Trophoblast cell (in vitro differentiated cells and primary cell): ENCODE measurements at regions not wholly inside any gene's neighbourhood (a gene's known extent, or its start where the extent isn't known, plus 50 kb on each side); places are given as distances from the start of the nearest gene placed in this dataset.
"Not testable (repeated sequence)": the region's sequence is repeated elsewhere in the genome, so short reads cannot be mapped to it uniquely, and the experiment has no call there.

Experiments
- DNase-seq, 2 donors: peaks; one replicate each; pipeline ENCODE4 v3.0.0-alpha.2; 2016
- H2AFZ ChIP-seq: 2 replicates; pipeline ENCODE4 v1.6.1; 2013; ENCODE audit warnings: low read length, moderate library complexity, mild to moderate bottlenecking; ENCODE audit not compliant: insufficient read depth, poor library complexity
- H2AK5ac ChIP-seq: 2 replicates; pipeline ENCODE4 v1.6.1; 2013; ENCODE audit warnings: mild to moderate bottlenecking, low read length
- H2BK120ac ChIP-seq: 2 replicates; pipeline ENCODE4 v1.6.1; 2013; ENCODE audit warnings: low read length, mild to moderate bottlenecking, moderate library complexity; ENCODE audit not compliant: insufficient read depth, poor library complexity
- H2BK12ac ChIP-seq: 2 replicates; pipeline ENCODE4 v1.6.1; 2013; ENCODE audit warnings: mild to moderate bottlenecking, low read length, moderate library complexity
- H2BK5ac ChIP-seq: 2 replicates; pipeline ENCODE4 v1.6.1; 2013; ENCODE audit warnings: low read length, low read depth, moderate library complexity, mild to moderate bottlenecking; ENCODE audit not compliant: poor library complexity
- H3K14ac ChIP-seq: 2 replicates; pipeline ENCODE4 v1.6.1; 2013; ENCODE audit warnings: mild to moderate bottlenecking, low read length
- H3K18ac ChIP-seq: 2 replicates; pipeline ENCODE4 v1.6.1; 2013; ENCODE audit warnings: mild to moderate bottlenecking, low read length
- H3K23ac ChIP-seq: 2 replicates; pipeline ENCODE4 v1.6.1; 2013; ENCODE audit warnings: low read length
- H3K27ac ChIP-seq: 2 replicates; pipeline ENCODE4 v1.5.1; 2013; ENCODE audit warnings: low read depth, mild to moderate bottlenecking, inconsistent platforms, low read length, moderate library complexity
- H3K27me3 ChIP-seq: 2 replicates; pipeline ENCODE4 v1.6.1; 2013; ENCODE audit warnings: inconsistent platforms, mild to moderate bottlenecking, low read length, moderate library complexity; ENCODE audit not compliant: insufficient read depth
- H3K36me3 ChIP-seq, 2 experiments: 1 replicate in 1 of 2; 2 replicates in 1 of 2; pipeline ENCODE4 v1.6.1; 2013; ENCODE audit warnings: low read length in 2 of 2, mild to moderate bottlenecking in 2 of 2, moderate library complexity in 1 of 2; ENCODE audit not compliant: insufficient read depth in 2 of 2, control insufficient read depth in 1 of 2
- H3K4ac ChIP-seq: 2 replicates; pipeline ENCODE4 v1.6.1; 2013; ENCODE audit warnings: low read depth, mild to moderate bottlenecking, low read length, moderate library complexity
- H3K4me1 ChIP-seq, 2 experiments: 1 replicate in 1 of 2; 2 replicates in 1 of 2; pipeline ENCODE4 v1.6.1; 2013; ENCODE audit warnings: low read length in 2 of 2, mild to moderate bottlenecking in 2 of 2, moderate library complexity in 1 of 2; ENCODE audit not compliant: insufficient read depth in 2 of 2, control insufficient read depth in 1 of 2
- H3K4me2 ChIP-seq: 2 replicates; pipeline ENCODE4 v1.6.1; 2013; ENCODE audit warnings: inconsistent platforms, mild to moderate bottlenecking, low read length, moderate library complexity
- H3K4me3 ChIP-seq: 2 replicates; pipeline ENCODE4 v1.5.1; 2013; ENCODE audit warnings: mild to moderate bottlenecking, low read depth, low read length, inconsistent platforms
- H3K79me1 ChIP-seq: one replicate; pipeline ENCODE4 v1.6.1; 2013; ENCODE audit warnings: low read length
- H3K79me2 ChIP-seq: 2 replicates; pipeline ENCODE4 v1.6.1; 2013; ENCODE audit warnings: low read length, mild to moderate bottlenecking; ENCODE audit not compliant: control insufficient read depth, insufficient read depth, poor library complexity
- H3K9ac ChIP-seq: 2 replicates; pipeline ENCODE4 v1.6.1; 2013; ENCODE audit warnings: mild to moderate bottlenecking, low read length
- H3K9me3 ChIP-seq: 2 replicates; pipeline ENCODE4 v1.6.1; 2013; ENCODE audit warnings: low read depth, mild to moderate bottlenecking, control low read depth, inconsistent platforms, low read length; ENCODE audit not compliant: insufficient read depth
- H4K12ac ChIP-seq: 2 replicates; pipeline ENCODE4 v1.6.1; 2013; ENCODE audit warnings: low read depth, mild to moderate bottlenecking, low read length, moderate library complexity
- H4K8ac ChIP-seq: 2 replicates; pipeline ENCODE4 v1.6.1; 2013; ENCODE audit warnings: low read depth, mild to moderate bottlenecking, low read length, moderate library complexity
- H4K91ac ChIP-seq: one replicate; pipeline ENCODE4 v1.6.1; 2013; ENCODE audit warnings: low read depth, mild to moderate bottlenecking, low read length, moderate library complexity
- WGBS: extraction: QIAGEN DNeasy Blood & Tissue Kit; methylation state at CpG from one replicate; pipeline ENCODE4 v1.1.7; 2013; ENCODE audit warnings: missing lambda C conversion rate; ENCODE audit not compliant: insufficient read length, insufficient coverage; ENCODE audit errors: extremely low coverage; 5-methylcytosine and 5-hydroxymethylcytosine counted together

DNA sequence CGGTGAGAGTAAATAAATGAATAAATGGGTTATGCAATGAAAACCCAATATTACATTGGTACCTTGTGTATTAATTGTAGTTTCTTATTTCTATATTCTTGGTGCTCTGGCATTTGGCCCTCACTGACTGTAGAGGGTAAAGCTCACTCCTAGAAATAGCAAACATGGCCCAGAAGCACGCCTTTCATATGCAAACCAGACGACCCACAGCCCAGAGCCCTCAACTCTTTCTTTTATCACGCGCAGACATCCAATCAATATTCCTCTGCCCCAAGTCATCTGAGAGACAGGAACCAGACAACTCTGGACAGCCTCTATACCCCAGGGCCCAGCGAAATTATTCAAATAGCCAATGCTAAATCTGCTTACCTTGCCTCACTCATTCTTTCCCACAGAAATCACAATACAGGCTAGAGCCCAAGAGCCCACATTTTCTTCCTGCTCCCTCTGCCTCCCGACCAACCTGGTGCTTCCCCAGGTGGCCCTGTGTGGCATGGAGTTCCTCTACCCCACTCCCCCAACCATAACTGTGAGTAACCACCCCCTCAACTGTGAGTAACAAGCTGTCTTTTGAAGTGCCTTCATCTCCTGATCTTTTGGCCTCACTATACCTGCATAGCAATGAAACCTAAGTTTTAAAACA lies 425.1 kb upstream of the SPATA31A3 start:
- H3K79me2 ChIP-seq, H3K4me3 ChIP-seq, H3K4me1 ChIP-seq, H4K8ac ChIP-seq, H3K4me2 ChIP-seq, DNase-seq, H3K27me3 ChIP-seq, H3K4ac ChIP-seq, H2BK120ac ChIP-seq, H3K9ac ChIP-seq, H2AK5ac ChIP-seq, H3K27ac ChIP-seq, H2BK12ac ChIP-seq, H3K9me3 ChIP-seq, H3K14ac ChIP-seq, H2BK5ac ChIP-seq, H3K23ac ChIP-seq, H3K36me3 ChIP-seq, H3K79me1 ChIP-seq, H4K12ac ChIP-seq, H4K91ac ChIP-seq, H3K18ac ChIP-seq, H2AFZ ChIP-seq: not testable (repeated sequence)
- WGBS: no CpG with 5 or more reads among the region's 7 CpGs

GRCh38 chr9:67416639-67417038 lies 424.3 kb upstream of the SPATA31A3 start:
- H2BK120ac ChIP-seq, H3K4me1 ChIP-seq, H3K27ac ChIP-seq, H3K79me2 ChIP-seq, H4K12ac ChIP-seq, H2BK12ac ChIP-seq, H3K9me3 ChIP-seq, H4K91ac ChIP-seq, H3K27me3 ChIP-seq, H3K18ac ChIP-seq, H2AFZ ChIP-seq, H2AK5ac ChIP-seq, DNase-seq, H3K4me3 ChIP-seq, H3K4me2 ChIP-seq, H3K4ac ChIP-seq, H2BK5ac ChIP-seq, H3K36me3 ChIP-seq, H3K23ac ChIP-seq, H4K8ac ChIP-seq, H3K14ac ChIP-seq, H3K79me1 ChIP-seq, H3K9ac ChIP-seq: not testable (repeated sequence)
- no CpG with 5 or more reads among the region's 6 CpGs for WGBS

- H3K79me2 ChIP-seq, H3K4me2 ChIP-seq, H3K4me1 ChIP-seq, H4K91ac ChIP-seq, H2AK5ac ChIP-seq, H2BK120ac ChIP-seq, H4K8ac ChIP-seq, H3K36me3 ChIP-seq, H3K23ac ChIP-seq, H4K12ac ChIP-seq, H3K9ac ChIP-seq, H2BK12ac ChIP-seq, H3K27ac ChIP-seq, H3K79me1 ChIP-seq, H2AFZ ChIP-seq, H3K27me3 ChIP-seq, H3K9me3 ChIP-seq, H3K14ac ChIP-seq, H3K4ac ChIP-seq, H3K4me3 ChIP-seq, DNase-seq, H2BK5ac ChIP-seq, H3K18ac ChIP-seq: not testable (repeated sequence)
- no CpG with 5 or more reads among the region's 7 CpGs for WGBS
Measured at GRCh38 chr9:67410606-67411220, 418.4 kb upstream of the SPATA31A3 start.

- DNase-seq, H3K4me1 ChIP-seq, H4K91ac ChIP-seq, H2AK5ac ChIP-seq, H3K4ac ChIP-seq, H3K27me3 ChIP-seq, H2BK5ac ChIP-seq, H3K79me1 ChIP-seq, H3K4me3 ChIP-seq, H2BK12ac ChIP-seq, H3K9ac ChIP-seq, H3K27ac ChIP-seq, H3K14ac ChIP-seq, H3K9me3 ChIP-seq, H2AFZ ChIP-seq, H3K18ac ChIP-seq, H3K4me2 ChIP-seq, H4K8ac ChIP-seq, H2BK120ac ChIP-seq, H3K36me3 ChIP-seq, H3K23ac ChIP-seq, H4K12ac ChIP-seq, H3K79me2 ChIP-seq: not testable (repeated sequence)
- no CpG with 5 or more reads among the region's 4 CpGs for WGBS
Measured at GRCh38 chr9:67403739-67404138, 411.4 kb upstream of the SPATA31A3 start.
